Stimulated activated naive CD8-positive, alpha-beta T cell treated with anti-CD3 and anti-CD28 coated beads, Interleukin-15, Interleukin-2, amounts not matched to agents 100 U/mL and 50 U/mL, for 24 hours (primary cell): ENCODE measurements at regions not wholly inside any gene's neighbourhood (a gene's known extent, or its start where the extent isn't known, plus 50 kb on each side); places are given as distances from the start of the nearest gene placed in this dataset.
"Not testable (repeated sequence)": the region's sequence is repeated elsewhere in the genome, so short reads cannot be mapped to it uniquely, and the experiment has no call there.

Experiments
- ATAC-seq: fragments of 150-1000 bp; cut with Tn5 transposase; one replicate; pipeline ENCODE4 v1.10.0; 2021
- DNase-seq: peaks from one replicate; pipeline ENCODE4 v3.0.0; 2021

DNA sequence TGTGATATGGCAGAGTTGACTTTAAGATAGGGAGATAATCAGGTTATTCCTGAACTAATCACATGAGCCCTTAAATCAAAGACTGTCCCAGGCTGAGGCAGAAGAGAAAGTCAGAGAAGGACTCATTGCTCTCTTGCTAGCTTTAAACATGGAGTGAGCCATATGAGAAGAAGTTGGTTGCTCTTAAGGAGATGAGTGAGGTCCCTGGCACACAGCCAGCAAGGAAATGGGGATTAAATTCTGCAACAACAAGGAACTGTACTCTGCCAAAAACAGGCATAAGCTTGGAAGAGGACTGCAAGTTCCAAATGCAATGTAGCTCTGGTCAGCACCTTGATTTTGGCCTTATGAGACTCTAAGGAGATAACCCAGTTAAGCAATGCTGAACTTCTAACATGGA lies 457.0 kb downstream of the PLOD2 start:
- DNase-seq (no peak), ATAC-seq (no peak)

DNA sequence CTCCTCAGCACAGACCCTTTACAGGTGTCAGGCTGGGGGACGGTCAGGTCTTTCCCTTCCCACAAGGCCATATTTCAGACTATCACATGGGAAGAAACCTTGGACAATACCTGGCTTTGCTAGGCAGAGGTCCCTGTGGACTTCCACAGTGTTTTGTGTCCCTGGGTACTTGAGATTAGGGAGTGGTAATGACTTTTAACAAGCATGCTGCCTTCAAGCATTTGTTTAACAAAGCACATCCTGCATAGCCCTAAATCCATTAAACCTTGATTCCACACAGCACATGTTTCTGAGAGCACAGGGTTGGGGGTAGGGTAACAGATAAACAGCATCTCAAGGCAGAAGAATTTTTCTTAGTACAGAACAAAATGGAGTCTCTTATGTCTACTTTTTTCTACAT lies 451.2 kb downstream of the PLOD2 start:
- not testable (repeated sequence) for ATAC-seq, DNase-seq

DNA sequence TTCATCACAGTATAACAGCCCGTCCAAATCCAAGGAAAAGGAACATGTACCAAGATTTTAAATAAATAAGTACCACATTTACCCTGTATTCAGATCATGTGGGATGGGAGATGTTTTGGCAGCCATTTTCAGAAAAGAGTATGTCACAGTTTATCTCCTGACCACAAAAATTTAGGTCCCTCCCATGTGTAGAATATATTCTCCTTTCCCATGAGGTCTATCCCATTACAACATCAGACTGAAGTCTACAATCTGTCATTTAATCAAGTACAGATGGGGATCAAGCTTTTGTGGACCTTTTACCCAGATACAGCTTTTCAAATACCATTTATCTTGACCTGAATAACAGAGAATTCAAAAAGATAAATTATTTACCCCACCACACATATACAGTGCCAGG lies 444.5 kb downstream of the PLOD2 start:
- ATAC-seq (no peak), DNase-seq (no peak)

DNA sequence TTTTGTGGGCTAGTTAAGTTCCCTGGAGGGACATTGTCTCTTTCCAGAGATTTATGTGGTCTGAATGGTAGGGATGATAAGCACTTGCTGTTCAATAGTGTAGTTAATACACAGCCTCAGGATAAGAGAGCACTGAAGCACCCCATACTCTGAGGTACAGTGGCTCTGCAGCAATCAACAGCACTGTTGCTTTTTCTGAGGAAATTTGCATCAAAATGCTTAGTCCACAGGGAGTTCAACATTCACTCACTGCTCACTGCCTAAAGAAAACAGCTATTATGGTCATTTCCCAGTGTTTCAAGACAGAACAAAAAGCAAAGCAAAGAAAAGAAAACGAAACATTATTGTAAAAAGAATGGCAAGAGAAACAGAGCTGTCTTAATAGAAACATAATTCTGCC lies 441.9 kb downstream of the PLOD2 start:
- no peak for ATAC-seq
- DNase-seq: no peak

DNA sequence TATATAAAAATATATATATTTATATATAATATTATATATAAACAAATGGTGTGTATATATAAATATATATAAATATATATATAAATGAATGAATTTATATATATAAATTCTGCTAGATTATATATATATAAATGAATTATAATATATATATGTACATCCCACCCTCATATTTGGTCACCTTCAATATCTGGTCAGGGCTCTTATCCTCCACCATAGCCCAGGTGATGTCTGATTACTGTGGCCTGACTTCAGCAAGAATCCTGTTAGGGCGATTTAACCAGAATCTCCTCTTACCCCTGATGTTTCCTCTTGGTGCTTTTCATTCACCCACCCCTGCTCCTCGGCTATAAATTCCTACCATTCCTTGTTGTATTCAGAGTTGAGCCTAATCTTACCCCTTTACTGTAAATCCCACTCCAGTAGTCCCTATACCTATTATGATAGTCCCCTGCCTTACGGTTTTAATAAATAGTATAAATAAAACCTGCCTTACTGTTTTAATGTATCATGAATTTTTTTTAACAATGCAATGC lies 439.6 kb downstream of the PLOD2 start:
- no peak for ATAC-seq

DNA sequence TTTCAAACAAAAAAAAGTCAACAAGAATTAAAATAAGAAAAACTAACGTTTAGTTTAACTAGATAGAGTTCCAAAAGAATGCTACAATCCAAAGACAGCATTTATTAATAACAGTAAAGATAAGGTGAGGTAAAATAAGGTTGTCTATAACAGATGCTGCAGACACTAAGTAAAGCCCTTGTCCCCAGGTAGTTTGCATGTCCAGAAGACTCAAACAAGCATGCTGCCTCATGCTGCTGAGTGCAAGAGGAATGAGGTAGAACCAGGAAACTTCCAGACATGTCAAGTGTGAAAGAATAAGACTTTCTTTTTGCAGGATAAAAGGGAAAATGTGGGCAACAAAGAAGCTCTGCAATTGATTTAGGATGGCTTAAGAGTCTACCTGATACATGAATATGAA lies 439.2 kb downstream of the PLOD2 start:
- DNase-seq (no peak), ATAC-seq (no peak)

More for the DNA sequence above, 439.6 kb downstream of the PLOD2 start:
- no peak for DNase-seq

DNA sequence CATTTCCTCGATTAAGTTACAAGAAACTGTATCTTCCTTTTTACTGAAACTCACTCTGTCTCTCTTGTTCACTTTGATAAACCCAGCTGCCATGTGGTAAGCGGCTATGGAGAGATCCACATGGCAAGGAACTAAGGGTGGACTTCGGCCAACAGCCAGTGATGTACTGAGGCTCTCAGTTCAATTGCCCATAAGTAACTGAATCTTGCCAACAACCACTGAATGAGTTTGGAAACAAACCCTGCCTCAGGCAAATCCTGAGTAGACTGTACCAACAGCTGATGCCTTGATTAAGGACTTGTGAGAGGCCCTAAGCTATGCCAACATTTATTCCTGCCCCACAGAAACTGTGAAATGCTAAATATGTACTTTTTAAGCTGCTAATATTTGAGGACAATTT lies 433.5 kb downstream of the PLOD2 start:
- no peak for DNase-seq
- ATAC-seq: no peak

DNA sequence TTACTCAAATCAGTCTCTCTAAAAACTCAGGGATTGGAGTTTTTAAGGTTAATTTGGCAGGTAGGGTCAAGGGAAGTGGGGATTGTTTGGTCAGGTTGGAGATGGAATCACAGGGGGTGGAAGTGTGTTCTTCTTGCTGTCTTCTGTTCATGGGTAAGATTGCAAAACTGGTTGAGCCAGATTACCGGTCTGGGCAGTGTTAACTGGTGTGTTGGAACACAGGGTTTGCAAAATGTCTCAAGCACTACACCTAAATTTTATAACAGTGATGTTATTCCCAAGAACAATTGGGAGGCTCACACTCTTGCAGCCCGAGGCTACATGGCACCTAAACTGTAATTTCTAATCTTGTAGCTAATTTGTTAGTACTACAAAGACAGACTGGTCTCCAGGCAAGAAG lies 425.4 kb downstream of the PLOD2 start:
- DNase-seq (no peak), ATAC-seq (no peak)

DNA sequence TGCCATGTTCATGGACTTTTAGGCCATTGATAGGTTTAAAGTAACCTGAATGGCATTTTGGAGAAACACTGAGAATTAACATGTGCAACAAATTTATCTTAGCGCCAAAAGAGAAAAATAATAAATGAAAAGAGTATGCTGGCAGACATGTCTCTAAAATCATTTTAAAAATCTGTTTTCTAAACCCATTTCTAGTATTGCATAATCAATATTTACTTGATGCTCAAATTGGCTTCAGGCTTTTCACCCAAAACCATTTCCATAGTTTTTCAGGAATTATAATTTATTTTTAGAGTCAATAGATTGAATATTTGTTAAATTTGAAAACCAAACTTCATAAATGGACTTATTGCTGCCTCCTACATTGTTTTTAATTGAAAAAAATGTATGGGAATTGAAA lies 423.0 kb downstream of the PLOD2 start:
- no peak for DNase-seq
- no peak for ATAC-seq

DNA sequence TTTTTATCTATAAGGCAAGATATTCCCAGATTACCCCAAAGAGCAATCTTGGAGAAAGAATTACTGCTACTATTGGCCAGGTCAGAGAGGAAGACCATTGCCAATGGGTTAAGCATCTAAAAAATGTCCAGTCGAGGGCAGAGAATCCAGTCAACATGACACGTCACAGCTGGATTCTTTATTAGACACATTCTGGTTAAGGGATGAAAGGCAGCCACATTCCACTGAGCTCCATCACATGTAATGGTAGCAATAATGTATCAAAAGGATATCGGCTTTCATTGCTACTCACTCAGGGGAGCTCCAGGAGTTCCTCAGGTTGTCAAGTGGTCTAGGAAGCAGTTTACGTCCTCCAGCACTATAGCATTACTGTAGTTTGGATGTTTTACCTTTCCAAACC lies 421.1 kb downstream of the PLOD2 start:
- DNase-seq (no peak), ATAC-seq (no peak)

DNA sequence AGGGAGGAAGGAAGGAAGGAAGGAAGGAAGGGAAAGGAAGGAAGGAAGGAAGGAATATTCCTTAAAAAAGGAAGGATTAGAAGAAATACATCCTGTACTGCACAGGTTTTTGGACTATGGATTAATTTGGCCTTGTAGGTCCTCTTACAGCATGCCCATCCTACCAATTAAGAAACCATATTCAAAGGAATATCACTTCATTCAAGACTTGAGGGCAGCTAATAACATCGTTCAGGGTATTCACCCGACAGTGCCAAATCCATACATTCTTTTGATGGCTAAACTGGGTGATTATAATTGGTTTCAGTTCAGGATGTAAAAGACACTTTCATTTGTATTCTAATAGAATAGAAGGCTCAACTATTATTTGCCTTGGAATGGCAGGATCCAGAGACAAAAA lies 410.3 kb downstream of the PLOD2 start:
- ATAC-seq: no peak
- DNase-seq: no peak

DNA sequence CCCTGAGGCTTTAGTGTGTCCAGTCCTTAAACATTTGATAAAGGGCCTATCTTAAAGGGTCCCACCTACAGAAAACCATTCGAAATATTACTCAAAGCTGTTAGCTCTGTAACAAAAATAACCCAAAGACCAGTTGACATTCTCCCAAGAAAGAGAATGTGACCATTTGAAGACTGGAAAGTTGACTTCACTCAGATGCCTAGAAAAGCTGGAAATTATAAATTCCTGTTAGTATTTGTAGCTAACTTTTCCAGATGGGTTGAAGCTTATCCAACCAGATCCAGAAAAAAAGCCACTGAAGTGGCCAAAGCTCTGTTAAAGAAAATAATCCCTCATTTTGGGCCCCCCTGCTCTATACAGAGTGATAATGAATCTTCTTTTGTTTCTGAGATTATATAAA lies 408.4 kb downstream of the PLOD2 start:
- ATAC-seq (no peak), DNase-seq (no peak)

DNA sequence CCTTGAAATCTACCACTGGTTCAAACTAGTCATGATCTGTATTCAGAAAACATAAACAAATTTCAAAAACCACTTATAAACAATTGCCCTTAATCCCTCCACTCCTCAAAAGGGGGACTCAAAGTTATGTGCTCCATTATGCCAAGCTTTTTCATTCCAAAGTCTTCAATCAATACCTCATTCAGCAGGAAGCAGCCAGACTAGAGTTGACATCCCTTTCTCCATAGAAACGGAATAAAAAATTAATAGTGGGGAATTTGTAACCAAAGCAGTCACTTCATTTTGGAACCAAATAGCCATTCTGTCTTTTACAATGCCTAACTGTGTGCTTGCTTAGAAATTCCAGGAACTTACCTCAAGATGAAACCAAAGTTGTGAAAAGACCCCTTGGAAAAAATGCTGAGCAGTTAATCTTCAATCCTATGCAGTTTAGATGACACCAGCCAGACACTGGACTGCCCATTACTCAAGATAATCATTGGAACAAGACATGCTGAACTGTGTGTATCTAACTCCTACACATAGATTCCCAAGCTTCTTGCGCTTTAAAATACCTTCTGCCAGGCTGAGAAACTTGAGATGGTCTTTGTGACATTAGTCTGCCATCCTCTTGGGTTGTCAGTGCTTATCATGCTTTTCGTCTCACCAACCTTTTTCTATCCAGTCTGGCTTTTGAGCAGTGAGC lies 406.2 kb downstream of the PLOD2 start:
- ATAC-seq: no peak
- DNase-seq: no peak

DNA sequence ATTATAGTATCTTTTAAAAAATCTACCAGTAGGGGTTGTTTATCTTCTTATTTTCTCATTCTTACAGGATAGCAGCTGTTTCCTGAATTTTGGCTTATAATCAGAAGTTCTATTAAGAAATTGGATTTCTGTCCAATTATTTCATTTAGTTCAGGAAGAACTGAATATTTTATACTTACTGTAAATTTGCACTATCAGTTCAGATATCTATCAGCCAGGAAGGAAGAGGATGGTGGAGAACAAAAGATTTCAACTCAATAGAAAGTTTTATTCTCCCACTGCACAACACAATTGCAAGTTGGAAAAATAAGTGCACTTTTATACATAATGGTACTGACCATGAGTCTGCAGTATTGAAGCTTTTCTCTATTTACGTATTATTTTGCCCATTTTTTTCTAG lies 400.9 kb downstream of the PLOD2 start:
- DNase-seq: no peak
- no peak for ATAC-seq

DNA sequence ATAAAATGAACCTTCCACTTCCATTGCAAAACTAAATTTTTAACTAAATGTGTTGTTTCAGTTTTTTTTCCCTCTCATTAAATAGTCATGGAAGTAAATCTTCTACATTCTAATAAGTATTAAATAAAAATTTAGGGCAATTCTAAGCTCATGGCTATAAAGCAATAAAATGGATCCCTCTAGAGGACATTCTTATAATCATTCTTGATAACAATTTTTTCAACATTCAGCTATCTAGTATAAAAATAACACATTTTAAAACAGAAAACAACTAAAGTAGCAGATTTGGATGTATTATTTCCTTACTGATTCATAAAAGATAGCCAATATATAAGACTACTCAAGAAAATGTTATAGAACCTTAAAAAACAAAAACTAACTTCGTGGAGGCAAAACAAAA lies 393.1 kb downstream of the PLOD2 start:
- no peak for DNase-seq
- ATAC-seq: no peak

DNA sequence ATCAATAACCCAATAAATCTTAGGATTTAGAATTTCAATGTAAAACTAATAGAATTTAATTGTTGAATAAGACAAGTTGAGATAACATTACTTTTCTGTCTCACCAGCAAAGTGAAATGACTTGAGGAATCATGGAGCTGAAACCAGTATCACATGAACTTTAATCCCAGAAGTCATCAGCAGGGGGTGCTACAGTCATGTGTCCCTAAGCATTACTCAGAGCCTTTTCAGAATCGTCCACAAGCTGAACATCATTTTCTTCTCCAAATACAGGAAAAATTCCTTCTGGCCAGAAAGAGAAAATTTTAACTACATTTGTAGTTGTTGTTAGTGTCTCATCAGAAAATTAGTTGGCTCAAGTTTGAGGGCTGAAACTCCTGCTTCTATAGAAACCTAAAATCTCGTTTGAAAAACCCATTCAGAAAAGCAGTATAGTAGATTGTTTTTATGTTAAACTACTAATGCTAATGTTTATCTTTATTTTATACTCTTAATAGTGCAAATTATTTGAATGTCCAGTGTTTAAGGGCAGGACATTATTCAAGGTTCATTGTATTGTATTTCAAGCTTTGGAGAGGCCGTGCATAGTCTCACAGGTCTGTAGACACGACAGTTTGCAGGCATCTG lies 384.1 kb downstream of the PLOD2 start:
- DNase-seq (peak; percentile 5), ATAC-seq (no peak)

DNA sequence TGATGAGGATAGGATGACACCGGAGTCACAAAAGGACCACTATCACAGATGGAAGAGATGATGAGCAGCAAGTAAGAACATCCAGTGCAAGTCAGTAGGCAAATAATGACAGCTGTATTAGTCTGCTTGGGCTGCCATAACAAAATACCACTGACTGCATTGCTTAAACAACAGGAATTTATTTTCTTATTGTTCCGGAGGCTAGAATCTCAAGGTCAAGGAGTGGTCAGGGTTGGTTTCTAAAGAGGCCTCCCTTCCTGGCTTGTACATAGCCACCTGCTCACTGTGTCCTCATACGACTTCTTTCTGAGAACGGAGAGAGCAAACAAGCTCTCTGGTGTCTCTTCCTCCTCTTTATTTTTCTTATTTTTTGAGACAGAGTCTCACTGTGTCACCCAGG lies 380.7 kb downstream of the PLOD2 start:
- DNase-seq (no peak), ATAC-seq (no peak)

DNA sequence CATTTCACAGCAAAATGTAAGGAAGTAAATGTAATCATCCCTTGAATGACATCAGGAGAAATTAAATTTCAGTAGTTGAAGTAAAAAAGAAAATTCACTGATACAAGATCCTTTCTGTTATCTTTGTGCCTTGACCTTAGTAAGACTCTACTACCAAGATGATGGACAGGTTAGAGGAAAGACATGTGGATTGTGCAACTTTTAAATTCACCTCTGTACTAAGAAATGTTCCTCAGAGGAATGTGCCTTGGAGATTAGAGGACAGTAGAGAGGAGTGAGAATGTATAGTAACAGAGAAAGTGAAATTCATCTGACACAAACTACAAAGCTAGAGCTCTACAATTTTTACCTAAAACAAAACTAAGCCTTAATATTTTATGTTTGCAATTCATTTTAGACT lies 375.3 kb downstream of the PLOD2 start:
- no peak for DNase-seq
- no peak for ATAC-seq

DNA sequence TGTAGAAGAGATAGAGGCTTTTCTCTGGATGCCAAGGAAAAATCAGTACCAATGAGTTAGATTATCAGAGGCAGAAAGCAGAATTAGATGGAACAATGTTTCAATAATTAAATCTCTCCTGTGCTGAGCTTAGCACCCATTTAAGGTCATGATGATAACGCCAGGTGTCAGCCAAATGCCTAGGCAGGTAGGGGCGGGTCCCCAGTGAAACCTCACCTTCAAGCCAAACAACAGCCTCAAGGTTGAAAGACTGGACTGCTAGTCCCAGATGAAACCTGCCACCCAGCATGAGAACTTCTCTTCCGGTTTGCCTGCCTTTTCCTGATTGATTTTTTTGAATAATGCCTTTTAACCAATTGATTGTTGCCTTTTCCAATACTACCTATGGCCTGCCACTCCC lies 363.0 kb downstream of the PLOD2 start:
- no peak for ATAC-seq
- no peak for DNase-seq

DNA sequence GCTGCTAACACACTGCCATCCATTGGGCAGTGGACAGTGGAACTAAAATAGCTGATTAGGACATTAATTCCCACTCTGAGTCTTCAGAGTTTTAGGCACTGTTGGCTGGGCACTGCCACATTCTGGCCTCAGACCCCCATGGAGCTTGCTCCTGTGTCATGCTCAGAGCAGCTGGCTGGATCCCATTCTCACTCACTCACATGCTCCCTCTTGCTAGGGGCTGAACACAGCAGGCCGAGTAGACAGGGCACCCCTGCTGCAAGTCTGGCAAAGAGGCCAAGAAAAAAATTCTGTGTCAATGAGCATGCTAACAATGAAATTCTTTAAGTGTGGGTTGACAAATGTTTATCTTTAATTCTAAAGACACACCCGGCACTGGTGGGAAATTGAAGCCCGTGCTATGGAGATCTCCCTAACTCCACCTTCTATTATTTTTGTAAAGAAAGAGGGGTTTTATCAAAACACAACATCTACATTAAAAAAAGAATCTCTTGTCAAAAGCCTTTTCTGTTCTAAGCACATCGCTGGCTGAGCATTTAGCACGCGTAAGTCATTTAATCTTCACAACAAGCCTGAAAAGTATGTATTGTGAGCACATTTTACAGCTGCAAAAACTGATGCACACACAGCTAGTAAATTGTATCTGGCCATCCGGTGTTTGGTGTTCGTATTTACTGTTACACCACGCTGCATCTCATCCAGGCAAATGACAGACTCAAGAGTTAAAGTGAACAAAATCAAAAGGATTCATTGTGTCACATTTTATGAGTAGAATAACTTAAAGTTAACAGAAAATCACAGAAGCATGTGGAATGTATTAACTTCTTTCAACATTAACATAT lies 362.1 kb downstream of the PLOD2 start:
- no peak for ATAC-seq
- DNase-seq: no peak

DNA sequence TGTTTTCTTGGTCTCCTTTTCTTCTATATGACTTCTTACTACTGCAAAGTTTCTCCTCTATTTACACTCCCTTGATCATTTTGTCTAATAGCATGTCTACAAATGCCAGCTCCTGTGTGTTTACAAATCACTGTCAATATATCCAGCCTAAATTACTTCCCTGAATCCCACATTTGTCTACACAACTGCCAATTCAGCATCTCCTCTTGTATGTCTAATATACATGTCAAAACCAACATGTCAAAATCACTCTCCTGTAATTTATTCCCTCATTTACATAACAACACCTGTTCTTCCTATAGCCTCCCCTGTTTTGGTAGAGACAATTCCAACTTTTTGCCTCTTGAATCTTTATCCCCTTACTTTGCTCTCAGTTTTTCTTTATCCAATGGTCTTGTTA lies 359.3 kb downstream of the PLOD2 start:
- ATAC-seq (no peak), DNase-seq (no peak)

DNA sequence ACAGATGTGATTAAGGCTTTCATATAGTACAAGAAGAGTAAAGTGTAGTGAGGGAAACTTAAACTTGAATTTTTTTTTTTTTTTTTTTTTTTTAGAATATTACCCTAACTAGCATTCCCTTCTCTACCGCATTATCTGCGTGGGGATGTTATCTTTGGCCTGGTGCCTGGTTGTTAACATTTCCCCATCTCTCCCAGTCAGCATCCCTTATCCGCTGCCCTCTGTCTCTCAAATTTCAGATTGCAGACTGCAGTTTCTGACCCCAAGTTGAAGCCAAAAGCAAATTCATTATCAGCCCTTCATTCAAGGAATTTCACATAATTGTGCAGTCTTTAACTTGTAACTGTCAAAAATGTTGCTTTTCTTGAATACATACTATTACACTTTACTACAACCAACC lies 353.0 kb downstream of the PLOD2 start:
- ATAC-seq (no peak), DNase-seq (no peak)

DNA sequence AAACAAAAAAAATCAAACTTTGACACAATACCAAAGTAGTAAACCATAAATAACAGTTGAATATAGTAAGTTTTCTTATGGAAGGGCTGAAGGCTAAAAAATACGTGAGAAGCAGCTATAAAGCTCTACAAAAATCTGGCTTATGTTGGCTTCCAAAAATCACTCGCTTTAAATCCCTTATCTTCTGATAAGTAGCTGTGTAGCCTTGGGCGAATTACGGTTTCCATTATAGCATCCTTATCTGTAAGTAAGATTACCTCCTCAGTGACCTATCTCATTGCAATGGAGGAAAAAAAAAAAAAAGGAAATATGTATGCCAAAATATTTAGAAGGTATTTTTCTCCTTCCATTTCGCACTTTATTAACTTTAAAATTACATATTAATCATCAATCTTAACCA lies 348.6 kb downstream of the PLOD2 start:
- ATAC-seq (no peak), DNase-seq (no peak)
